NCI-H524 (cell line): ENCODE measurements at regions not wholly inside any gene's neighbourhood (a gene's known extent, or its start where the extent isn't known, plus 50 kb on each side); places are given as distances from the start of the nearest gene placed in this dataset.

Experiments used
- DNase-seq, 2 experiments: peaks; one replicate each; lab custom pipeline; 2025; lab: John Stamatoyannopoulos, UW

GRCh38 chr1:110816945-110817344 lies 56.0 kb upstream of the CD53 start:
- peak; percentile 4 to 73 for DNase-seq

- DNase-seq, result no peak
These were observed 61.4 kb upstream of the CD53 start for GRCh38 chr1:110811529-110811928.

GRCh38 chr1:110800079-110800478 lies 72.9 kb upstream of the CD53 start:
- no peak for DNase-seq

- peak; percentile 92 to 96 for DNase-seq
These were observed 74.2 kb upstream of the CD53 start for GRCh38 chr1:110798691-110799256.

GRCh38 chr1:110788673-110789072 lies 84.3 kb upstream of the CD53 start:
- DNase-seq, result no peak

- no peak for DNase-seq
These were observed 85.4 kb upstream of the CD53 start for GRCh38 chr1:110787328-110788071.

GRCh38 chr1:110786802-110787327 lies 86.1 kb upstream of the CD53 start:
- no peak for DNase-seq

- no peak for DNase-seq
These were observed 87.3 kb upstream of the CD53 start for GRCh38 chr1:110785612-110786011.

GRCh38 chr1:110785055-110785454 lies 87.9 kb upstream of the CD53 start:
- DNase-seq, result no peak

GRCh38 chr1:110783292-110783918 lies 89.5 kb upstream of the CD53 start:
- DNase-seq, result peak in 1 of 2 experiments; percentile 66

- no peak for DNase-seq
These were observed 91.4 kb upstream of the CD53 start for GRCh38 chr1:110781525-110781924.

GRCh38 chr1:110780600-110781484 lies 92.1 kb upstream of the CD53 start:
- DNase-seq, result peak; percentile 75 to 86

GRCh38 chr1:110779636-110780035 lies 93.3 kb upstream of the CD53 start:
- DNase-seq, result no peak

GRCh38 chr1:110778821-110779220 lies 94.1 kb upstream of the CD53 start:
- DNase-seq, result no peak

- no peak for DNase-seq
These were observed 95.7 kb upstream of the CD53 start for GRCh38 chr1:110777228-110777627.

GRCh38 chr1:110774398-110774797 lies 98.5 kb upstream of the CD53 start:
- DNase-seq, result no peak

GRCh38 chr1:110773813-110774212 lies 99.1 kb upstream of the KCNA3 start:
- no peak for DNase-seq

- no peak for DNase-seq
These were observed 96.7 kb upstream of the KCNA3 start for GRCh38 chr1:110771245-110772022.

GRCh38 chr1:110770832-110771231 lies 96.1 kb upstream of the KCNA3 start:
- DNase-seq, result no peak

- no peak for DNase-seq
These were observed 93.9 kb upstream of the KCNA3 start for GRCh38 chr1:110768605-110769004.

GRCh38 chr1:110766336-110766647 lies 91.6 kb upstream of the KCNA3 start:
- no peak for DNase-seq
